Ureter (tissue), 1 donor: ENCODE measurements at regions not wholly inside any gene's neighbourhood (a gene's known extent, or its start where the extent isn't known, plus 50 kb on each side); places are given as distances from the start of the nearest gene placed in this dataset.
"Not testable (repeated sequence)": the region's sequence is repeated elsewhere in the genome, so short reads cannot be mapped to it uniquely, and the experiment has no call there.

Experiments used
- DNase-seq: peaks from one replicate; pipeline ENCODE4 v3.0.0-alpha.2; 2020; ENCODE audit warnings: low spot score
- donor health status: DM: yes; HTN: yes; CAD: no.

DNA sequence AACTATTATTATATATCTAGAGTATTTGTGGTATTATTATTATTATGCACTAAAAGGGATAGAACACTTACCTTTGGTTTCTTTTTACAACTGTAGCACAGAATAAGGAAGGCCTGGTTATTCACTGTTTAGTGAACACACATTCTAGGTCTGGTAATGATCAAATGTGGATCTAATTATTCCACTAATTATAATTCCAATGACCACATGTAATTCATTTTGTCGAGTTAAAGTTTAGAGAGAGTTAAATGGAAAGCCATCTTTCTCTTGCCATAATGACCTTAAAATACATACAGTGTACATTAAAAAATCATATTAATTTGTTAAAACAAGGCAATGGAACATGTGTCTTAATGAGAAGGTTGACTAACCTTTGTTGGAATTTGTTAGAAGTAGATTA lies 147.8 kb downstream of the SEM1 start:
- DNase-seq: no peak

DNA sequence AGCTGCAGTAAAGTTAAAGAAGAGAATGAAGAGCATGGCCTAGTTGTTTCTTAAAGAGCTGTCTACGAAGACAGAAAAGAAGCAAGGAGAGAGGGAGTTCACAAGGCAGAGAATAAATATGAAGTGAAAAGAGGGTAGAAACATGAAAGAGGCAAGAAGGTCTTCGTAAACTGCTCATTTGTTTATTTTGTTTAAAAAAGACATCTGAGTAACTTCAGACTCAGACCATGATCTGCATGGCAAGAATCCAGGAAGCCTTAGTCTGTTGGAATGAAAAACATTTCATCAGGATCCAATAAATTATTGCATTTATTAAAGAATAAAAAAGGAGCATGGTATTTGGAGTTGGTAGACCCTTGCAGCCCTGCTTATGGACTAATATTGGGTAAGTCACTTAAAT lies 151.1 kb downstream of the SEM1 start:
- DNase-seq: no peak

DNA sequence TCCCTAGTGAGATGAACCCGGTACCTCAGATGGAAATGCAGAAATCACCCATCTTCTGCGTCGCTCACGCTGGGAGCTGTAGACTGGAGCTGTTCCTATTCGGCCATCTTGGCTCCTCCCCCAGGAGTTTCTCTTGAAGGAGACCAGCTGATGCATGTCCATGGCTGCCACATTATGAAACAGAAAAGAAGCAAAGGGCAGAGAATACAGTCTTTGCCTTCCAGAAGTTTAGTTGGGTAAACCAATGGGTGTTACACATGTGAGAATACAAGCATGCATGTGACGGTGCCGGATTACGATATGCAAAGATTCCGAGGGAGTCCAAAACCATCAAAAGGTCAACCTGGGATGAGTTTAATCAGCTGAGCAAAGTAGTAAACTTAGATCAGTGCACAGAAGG lies 151.6 kb downstream of the SEM1 start:
- no peak for DNase-seq

DNA sequence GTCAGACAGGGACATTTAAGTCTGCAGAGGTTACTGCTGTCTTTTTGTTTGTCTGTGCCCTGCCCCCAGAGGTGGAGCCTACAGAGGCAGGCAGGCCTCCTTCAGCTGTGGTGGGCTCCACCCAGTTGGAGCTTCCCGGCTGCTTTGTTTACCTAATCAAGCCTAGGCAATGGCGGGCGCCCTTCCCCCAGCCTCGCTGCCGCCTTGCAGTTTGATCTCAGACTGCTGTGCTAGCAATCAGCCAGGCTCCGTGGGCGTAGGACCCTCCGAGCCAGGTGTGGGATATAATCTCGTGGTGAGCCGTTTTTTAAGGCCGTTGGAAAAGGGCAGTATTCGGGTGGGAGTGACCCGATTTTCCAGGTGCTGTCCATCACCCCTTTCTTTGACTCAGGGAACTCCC lies 152.0 kb downstream of the SEM1 start:
- DNase-seq: not testable (repeated sequence)

DNA sequence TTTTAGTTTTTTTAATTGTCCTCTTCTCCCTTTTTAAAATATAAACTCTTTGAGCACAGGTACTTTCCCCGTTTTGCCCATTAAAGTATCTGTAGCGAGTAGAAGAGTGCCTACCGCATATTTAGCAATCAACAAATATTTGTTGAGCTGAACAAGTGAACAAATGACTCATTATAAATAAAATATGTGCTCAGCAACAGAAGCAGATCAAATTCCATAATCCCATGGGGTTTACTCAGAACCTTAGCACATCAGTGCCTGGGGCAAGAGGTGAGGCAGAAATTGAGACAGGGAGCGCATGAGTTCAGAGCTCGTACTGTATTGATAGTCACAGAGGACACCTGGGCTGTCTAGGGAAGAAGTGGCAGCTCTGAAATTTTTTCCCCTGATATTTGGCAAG lies 161.0 kb downstream of the SEM1 start:
- DNase-seq: no peak

DNA sequence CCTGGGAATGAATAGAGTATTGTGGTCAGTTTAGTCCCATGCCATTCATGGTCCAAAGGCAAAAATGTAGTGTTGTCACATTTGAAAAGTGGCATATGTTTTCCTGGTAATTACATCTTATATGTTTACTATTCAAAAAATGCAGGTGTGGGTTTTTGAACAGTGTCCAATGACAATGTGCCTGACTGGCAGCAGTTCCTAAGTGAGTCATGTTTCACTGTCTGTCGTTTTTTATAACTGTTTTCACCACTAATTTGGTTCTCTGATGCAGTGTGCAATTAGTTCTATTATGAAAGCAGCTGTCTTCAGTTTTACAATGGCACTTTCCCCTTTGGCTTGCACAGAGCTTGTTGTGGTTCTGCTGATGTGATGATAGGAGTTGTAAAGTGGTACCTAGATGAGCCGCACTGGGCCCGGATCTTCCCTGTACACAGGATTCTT lies 162.3 kb downstream of the SEM1 start:
- no peak for DNase-seq

DNA sequence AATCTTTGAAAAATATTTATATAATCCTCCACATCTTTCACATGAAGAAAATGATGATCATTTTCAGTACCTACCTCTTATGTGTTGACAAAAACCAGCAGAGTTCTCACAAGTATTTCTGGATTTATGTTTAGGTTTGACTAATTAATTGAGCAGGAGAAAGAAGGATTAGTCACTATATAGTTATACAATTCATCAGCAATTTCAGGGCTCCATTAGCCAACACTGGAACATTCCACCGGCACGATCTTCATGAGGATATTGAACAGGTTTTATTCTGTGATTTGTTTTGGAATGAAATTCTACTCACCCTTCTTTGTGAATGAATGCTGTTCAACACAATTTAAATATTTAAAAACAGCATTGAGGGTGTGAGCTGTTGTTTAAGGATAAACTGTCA lies 163.2 kb downstream of the SEM1 start:
- DNase-seq: no peak

DNA sequence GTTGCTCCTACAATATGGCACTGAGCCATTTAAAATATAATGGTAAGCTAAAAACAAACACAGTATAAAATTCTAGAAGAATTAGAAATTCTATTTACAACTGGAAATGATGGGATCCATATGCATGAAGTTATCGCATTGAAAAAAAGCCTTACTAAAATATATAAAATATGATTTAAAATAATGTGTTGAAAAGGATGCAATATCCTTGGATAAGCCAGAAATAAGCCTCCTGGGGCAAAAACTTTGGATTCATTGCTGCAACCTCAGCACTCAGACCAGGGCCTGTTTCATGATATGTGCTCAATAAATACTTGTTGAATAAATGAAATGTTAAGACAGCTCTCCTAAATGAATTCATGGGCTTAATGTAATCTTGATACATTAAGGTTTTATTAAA lies 170.2 kb downstream of the SEM1 start:
- DNase-seq: no peak

DNA sequence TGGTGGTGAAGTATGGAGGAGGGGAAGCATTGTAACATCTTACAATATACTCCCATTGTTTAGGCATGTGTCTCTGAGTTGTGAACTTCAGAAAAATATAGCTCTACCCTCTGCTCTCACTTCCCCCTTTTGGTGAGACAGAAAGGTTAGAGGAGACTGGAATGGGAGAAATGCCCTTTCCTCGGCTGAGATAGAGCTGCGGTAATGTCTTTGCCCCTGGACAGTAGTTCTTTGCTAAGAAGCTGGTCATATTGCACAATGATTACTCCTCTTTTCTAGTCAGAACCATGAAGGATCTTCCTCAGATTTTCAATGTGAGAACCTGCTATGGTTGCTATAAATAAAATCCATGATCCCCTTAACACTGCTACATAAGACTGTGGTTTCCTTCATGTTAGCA lies 171.0 kb downstream of the SEM1 start:
- DNase-seq: no peak

DNA sequence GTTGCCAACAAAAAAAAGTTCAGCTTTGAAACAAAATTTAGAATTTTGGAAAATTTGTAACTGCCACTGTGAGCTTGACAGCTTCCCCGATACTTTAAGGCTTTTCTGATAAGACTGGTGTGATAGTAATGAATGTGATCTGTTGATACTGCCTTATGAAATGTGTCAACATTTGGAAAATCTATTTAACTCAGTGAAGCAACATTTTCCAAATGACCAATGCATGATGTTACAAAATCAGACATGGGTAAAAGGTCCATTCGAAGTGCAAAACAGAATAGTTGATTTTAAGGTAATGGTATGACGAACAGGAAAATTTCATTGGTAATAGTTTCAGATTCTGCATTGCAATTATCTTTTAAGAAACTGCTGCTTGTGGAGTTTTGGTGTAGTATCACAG lies 175.4 kb downstream of the SEM1 start:
- DNase-seq: no peak

DNA sequence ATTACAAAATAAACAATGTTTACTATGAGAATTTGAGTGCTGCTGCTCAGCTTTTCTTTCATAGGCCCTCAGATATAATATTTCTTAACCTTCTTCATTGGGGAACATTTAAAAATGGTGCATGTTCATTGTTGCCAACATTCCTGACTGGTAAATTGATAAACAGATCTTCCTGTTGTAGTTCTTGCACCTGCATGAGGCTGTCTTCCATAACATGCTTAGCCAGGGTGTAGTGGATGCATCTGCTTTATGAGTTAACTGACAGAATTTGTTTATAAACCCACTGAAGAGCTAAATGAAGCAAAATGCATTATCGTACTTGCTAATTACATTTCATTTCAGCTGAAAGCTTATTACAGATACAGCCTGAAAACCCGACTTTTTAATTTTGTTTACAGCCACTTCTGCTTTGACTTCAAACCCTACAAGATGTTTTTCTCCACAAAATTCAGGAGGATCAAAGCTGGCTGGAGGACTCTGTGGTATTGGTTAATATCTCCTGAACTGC lies 177.2 kb downstream of the SEM1 start:
- DNase-seq: no peak

DNA sequence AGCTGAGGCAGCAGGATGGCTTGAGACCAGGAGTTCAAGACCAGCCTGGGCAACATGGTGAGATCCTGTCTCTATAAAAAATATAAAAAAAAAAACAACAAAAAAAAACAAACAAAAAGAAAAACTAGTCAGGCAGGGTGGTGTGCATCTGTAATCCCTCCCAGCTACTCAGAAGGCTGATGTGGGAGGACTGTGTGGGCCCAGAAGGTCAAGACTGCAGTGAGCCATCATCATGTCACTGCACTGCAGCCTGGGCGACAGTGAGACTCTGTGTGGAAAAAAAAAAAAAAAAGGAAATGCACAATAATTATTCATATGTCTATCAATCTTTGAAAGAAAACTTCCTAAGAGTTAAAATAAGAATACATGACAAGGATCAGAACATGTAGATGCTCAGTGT lies 178.3 kb downstream of the SEM1 start:
- DNase-seq: no peak

DNA sequence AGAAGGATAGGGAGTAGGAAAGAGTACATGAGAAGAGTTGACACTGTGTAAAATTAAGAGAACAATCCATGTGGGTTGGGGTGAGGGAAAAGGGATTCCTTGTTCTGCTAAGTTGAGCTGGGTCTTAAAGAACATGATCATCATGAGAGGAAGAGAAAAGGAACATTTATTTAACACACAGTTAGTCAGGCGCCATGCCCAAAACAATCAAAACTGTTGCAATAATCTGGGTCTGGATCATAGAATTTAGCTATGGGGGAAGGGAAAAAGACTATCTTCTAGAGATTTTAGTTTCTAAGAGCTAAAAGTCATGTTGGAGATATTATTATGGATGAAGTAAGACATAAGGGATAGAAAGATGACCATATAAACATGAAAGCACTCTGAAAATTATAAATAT lies 178.9 kb downstream of the SEM1 start:
- no peak for DNase-seq

DNA sequence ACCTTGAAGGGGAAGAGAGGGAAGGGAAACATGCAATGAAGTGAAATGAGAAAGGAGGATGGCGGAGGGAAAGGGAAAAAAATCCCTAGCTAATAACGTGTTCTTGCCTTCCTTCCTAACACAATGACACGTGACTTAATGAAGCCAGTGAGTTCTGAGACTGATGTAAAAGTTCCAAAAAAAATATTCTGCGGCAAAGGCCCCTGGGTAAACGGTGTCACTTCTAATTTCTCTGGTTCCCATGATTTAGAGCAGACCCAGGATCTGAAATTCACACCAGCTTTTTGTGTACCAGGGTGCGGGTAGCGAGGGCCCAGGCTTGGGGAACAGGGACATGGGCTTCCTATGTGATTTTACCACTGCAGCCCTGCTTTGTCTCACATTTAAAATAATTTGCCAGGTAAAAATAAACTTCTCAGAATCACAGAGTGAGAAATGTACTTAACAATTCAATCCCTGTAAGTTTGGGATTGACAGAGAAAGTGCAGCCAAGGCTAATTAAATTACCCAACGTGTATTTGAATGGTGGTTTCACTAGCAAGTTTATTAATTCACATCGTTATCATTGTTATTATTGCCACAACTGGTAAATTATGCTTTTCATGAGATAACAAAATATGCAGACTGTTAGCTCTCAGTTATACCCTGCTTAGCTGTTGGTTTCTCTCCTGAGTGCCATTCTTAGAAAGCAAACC lies 182.4 kb downstream of the SEM1 start:
- no peak for DNase-seq

DNA sequence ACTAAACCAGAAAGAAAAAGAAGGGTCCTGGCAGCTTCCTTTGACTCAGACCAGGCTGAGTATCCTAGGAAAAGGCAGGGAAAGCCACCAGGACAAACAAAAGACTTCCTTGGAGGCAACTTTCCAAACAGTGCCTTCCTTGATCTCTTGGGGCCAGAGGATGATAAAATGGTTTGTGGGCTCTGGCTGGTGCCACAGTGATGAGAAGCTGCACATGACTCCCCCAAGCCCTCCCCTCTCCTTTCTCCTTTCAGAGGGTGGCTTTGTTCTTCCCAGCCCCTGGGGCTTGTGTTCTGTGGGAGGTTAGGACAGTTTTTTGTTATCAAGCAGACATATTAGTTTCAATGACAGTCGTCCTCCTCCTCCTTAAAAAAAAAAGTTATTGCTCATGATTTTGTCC lies 183.2 kb downstream of the SEM1 start:
- DNase-seq: no peak

DNA sequence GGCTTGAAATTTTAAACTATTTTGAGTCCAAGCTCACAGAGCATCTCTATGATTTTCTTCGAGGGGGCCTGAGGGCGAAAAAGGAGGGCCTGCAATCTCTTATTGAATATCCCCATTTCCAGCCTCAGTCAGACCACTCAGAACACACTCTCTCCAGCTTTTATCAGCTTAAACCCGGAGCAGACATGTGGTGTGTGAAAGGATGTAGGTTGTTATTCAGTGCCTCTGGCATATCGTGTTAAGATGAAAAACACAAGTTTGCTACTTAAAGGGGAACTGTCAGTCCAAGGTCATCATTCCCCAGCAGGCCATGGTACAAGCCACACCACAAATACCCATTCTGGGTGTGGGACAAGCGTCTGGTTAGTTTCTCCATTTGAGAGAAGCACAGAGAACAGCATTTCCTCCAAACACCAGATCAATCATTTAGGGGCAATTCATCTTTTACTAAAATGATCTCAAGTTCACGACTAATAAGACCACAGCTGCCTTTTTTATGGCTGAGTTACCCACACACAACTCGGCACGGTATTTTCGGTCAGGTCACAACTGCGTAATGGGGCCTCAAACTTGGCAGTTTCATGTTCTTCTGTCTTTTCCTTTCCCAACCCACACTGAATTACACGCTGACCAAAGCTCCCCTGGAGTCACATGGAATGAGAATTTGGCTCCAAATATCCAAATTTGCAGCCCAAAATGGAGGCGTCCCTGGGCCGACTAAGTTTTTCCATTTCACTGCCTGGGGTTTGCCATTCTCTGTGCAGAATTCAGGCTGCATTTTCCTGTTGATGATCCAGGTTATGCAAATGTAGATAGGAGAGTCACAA lies 188.4 kb downstream of the SEM1 start:
- no peak for DNase-seq

DNA sequence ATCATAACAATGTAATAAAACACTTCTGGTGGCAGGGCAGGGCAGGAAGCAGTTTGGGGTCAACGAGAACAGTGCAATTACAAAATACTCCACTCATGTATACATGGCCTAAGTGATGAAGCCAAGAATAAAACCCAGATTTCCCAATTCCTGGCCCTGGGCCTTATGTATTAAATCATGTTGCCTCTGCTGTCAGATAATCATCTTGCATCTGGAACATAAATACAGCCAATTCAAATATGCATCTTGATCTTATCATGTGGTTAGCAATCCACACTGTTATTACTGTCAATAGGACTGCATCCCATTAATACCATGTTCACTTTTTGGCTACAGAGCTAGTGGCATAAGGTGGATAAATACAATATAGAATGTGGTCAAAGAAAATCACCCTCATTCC lies 186.5 kb upstream of the SLC25A13 start:
- no peak for DNase-seq

DNA sequence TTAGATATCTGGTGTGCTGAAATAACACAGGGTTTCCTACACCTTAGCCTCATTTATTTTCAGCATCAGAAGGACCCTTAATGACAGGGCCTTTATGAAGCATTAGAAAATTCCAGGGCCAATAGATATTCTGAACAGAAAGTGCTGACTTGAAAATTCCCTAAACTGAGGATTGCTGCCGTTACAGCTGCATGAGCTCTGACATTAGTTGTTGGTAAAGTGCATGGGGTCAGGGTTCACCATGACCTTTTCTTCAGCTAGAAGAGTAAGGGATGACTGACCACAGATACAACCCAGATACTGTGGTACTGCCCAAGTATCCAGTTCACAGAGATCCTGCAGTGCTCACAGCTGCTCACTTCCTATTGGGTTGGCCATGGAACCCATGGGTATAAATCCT lies 181.7 kb upstream of the SLC25A13 start:
- no peak for DNase-seq

DNA sequence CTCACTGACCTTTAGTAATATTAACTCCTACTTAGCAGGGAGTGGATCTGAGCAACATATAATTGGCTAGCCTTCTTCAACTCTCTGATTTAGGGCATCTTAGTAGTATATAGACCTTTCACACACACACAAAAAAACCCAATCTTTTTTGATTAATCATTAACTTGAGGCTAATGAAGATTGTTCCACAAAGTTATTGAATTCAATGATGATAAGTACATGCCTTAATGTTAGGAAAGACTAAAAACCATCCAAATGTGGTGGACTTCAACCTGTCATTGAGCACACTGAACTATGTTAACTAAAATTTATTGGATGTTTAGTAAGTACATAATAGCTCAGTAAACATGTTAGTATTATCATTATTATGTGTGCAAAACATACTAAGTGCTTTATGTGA lies 179.4 kb upstream of the SLC25A13 start:
- DNase-seq: no peak

DNA sequence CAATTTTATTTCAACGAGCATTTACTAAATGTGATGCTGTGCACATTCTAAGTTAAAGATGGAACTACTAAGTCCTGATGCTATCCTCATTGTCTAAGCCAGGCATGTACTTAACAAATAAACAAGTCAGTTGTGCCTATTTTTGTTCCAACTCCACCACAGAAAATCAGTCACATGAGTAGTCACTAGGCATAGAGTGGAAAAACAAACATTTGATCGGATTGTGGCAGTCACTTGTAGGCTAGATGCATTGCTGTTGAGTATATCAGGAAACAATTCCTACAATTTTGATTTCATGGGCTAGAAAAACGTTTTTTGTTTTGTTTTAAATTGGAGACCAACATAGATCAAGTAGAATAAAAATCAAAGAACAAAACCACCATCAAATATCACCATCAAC lies 177.6 kb upstream of the SLC25A13 start:
- no peak for DNase-seq

DNA sequence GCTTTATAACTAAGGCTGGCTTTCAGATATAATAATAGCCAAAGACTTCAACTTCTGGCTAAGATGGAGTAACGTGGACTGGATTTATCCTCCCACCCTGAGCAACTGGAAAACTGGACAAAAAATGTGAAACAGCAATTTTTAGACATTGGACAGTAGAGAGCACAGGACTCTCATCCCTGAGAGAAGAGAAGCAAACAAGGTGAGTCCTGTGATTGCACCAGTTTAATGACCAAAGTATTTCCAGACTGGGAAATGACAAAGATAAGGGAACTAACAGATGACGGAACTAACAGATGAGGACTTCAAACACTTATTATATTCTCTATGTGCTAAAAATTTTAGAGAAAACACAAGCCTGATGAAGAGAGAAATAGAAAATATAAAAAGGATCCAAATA lies 175.7 kb upstream of the SLC25A13 start:
- no peak for DNase-seq

DNA sequence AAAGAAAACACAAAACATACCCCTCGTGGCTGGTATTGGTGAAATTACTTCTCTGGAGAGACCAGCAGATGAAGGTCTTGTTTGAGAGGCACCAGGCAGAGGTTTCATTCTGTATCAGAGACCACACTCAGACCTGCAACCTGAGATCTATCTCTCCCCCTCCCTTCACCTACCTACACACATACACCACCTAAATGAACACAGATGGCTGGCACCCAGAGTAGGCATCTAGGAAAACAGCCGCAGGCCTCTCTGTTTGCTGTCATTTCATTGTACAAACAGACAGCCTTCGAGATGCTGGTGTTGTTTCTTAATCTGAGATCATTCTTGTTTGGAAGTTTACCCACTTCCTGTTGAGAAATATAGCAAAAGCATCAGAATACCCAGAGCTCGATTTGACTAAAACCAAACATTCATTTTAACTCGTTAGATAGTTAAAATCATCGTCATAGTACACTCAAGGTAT lies 173.9 kb upstream of the SLC25A13 start:
- no peak for DNase-seq

DNA sequence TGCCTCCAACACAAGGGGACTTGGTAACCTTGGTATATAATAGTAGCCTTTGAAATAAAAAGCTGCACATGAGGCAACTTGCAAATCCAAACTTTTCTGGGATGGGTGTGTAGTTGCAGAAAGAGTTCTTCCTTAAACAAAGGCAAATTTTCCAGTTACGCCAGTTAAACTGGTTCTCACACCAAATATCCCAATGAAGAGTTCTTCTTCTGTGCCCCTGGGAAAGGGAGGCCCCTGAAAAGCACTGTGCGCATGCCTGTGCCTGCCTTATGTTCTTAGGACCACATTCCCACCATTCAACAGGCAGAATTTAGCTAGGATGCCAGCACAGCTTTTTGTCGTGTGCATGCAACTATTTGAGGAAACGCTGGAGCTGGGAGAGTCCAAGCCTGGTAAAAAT lies 164.8 kb upstream of the SLC25A13 start:
- no peak for DNase-seq
